Panc1 (cell line): ENCODE measurements at regions not wholly inside any gene's neighbourhood (a gene's known extent, or its start where the extent isn't known, plus 50 kb on each side); places are given as distances from the start of the nearest gene placed in this dataset.

ENCODE experiments used
- ATAC-seq: fragments of 200-7000 bp; cut with Tn5 transposase; 2 replicates; pipeline ENCODE4 v1.9.1; 2020; ENCODE audit warnings: mild to moderate bottlenecking, moderate library complexity
- BruUV-seq: library from RNA; stranded (reverse); fragments of 400-500 nt; replicated peaks from 2 replicates; lab custom pipeline; 2021; lab: Mats Ljungman, UMichigan
- CTCF ChIA-PET: fragments of 300-600 bp; sonication (Branson Sonifier 250); formaldehyde crosslinking; loops from one replicate; lab custom pipeline; 2022; ENCODE audit warnings: antibody characterized with exemption; lab: Charles Lee
- POLR2A ChIA-PET: fragments of 300-600 bp; sonication (Branson Sonifier 250); formaldehyde crosslinking; loops from one replicate; lab custom pipeline; 2022; ENCODE audit warnings: antibody characterized with exemption; lab: Charles Lee
- DNase-seq: peaks from one replicate; pipeline ENCODE4 v3.0.0-alpha.2; 2010; ENCODE audit warnings: low read depth, low spot score
- H3K27ac ChIP-seq: 2 replicates; pipeline ENCODE4 v1.5.1; 2011; ENCODE audit warnings: mild to moderate bottlenecking, low read length, inconsistent platforms
- H3K27me3 ChIP-seq: fragments of 200-500 bp; sonication (Bioruptor generic); 2 replicates; pipeline ENCODE4 v1.6.0; 2014; ENCODE audit warnings: low read length, inconsistent platforms; ENCODE audit not compliant: control insufficient read depth, insufficient read depth
- H3K36me3 ChIP-seq: fragments of 200-500 bp; sonication (Bioruptor generic); 2 replicates; pipeline ENCODE4 v1.5.1; 2014; ENCODE audit warnings: inconsistent platforms, mild to moderate bottlenecking, low read length, moderate library complexity; ENCODE audit not compliant: control insufficient read depth, insufficient read depth
- H3K4me1 ChIP-seq: 2 replicates; pipeline ENCODE4 v1.5.1; 2011; ENCODE audit warnings: inconsistent platforms, mild to moderate bottlenecking, low read length, moderate library complexity; ENCODE audit not compliant: control insufficient read depth, insufficient read depth
- H3K4me3 ChIP-seq, 2 experiments: 2 replicates each; pipeline ENCODE4 v1.5.1; 2011 to 2012; ENCODE audit warnings: low read depth in 2 of 2, low read length in 2 of 2, mild to moderate bottlenecking in 2 of 2, inconsistent platforms in 1 of 2, moderate library complexity in 1 of 2
- H3K9me3 ChIP-seq: fragments of 200-500 bp; sonication (Bioruptor generic); 2 replicates; pipeline ENCODE4 v1.5.1; 2014; ENCODE audit warnings: low read depth, mild to moderate bottlenecking, inconsistent platforms, low read length, moderate library complexity; ENCODE audit not compliant: control insufficient read depth, insufficient read depth
- CTCF ChIP-seq: fragments of 450-650 bp; IDR thresholded peaks from 2 replicates; pipeline ENCODE4 v1.5.1; 2017; ENCODE audit warnings: mild to moderate bottlenecking
- POLR2AphosphoS5 ChIP-seq: IDR thresholded peaks from 2 replicates; pipeline ENCODE4 v1.6.1; 2012; ENCODE audit warnings: mild to moderate bottlenecking, low read depth, low read length, moderate library complexity
- SIN3A ChIP-seq: IDR thresholded peaks from 2 replicates; pipeline ENCODE4 v1.6.1; 2012; ENCODE audit warnings: low read depth, mild to moderate bottlenecking, low read length, moderate library complexity, borderline replicate concordance; ENCODE audit not compliant: insufficient read depth
- TCF7L2 ChIP-seq: IDR thresholded peaks from 2 replicates; pipeline ENCODE4 v1.6.1; 2011; ENCODE audit warnings: mild to moderate bottlenecking, low read depth, low read length, inconsistent platforms
- in situ Hi-C: cut with HindIII; loops from 2 replicates; pipeline ENCODE4 v1.10.0; 2016; ENCODE audit warnings: low sequenced_read_pairs, low pct_unique_long_range_greater_than_20kb
- intact Hi-C: fragments of 100-400 bp; cut with micrococcal nuclease; formaldehyde crosslinking; loops from one replicate; pipeline ENCODE4 v1.10.0; 2022; ENCODE audit not compliant: unreplicated experiment
- TF ChIP-seq, protein P1 (sequence below), 2 experiments: IDR thresholded peaks; 2 replicates each; pipeline ENCODE4 v1.6.1; 2011 to 2012; ENCODE audit warnings: low read depth in 2 of 2, control low read depth in 1 of 2, low read length in 1 of 2, mild to moderate bottlenecking in 1 of 2, moderate library complexity in 1 of 2; ENCODE audit not compliant: insufficient read depth in 1 of 2

GRCh38 chr14:62110941-62111340, 348.7 kb downstream of the SNAPC1 start:
- Histone ChIP-seq H3K36me3 (no peaks in the 10 kb centered on the region), H3K4me1 (no peaks in the 10 kb centered on the region), H3K9me3 (no peaks in the 10 kb centered on the region), H3K27me3 (no peaks in the 10 kb centered on the region), H3K4me3 (no peak overlapping the region), H3K27ac (no peak overlapping the region)
- DNase-seq: no peak
- intact Hi-C loops: no loop called here
- ChIA-PET POLR2A (no interaction called here), CTCF (no interaction called here)
- ATAC-seq: no peak
- TF ChIP-seq SIN3A: no peak
- no peak for TF ChIP-seq POLR2AphosphoS5
- TF ChIP-seq CTCF: no peak
- TF ChIP-seq, protein P1, sequence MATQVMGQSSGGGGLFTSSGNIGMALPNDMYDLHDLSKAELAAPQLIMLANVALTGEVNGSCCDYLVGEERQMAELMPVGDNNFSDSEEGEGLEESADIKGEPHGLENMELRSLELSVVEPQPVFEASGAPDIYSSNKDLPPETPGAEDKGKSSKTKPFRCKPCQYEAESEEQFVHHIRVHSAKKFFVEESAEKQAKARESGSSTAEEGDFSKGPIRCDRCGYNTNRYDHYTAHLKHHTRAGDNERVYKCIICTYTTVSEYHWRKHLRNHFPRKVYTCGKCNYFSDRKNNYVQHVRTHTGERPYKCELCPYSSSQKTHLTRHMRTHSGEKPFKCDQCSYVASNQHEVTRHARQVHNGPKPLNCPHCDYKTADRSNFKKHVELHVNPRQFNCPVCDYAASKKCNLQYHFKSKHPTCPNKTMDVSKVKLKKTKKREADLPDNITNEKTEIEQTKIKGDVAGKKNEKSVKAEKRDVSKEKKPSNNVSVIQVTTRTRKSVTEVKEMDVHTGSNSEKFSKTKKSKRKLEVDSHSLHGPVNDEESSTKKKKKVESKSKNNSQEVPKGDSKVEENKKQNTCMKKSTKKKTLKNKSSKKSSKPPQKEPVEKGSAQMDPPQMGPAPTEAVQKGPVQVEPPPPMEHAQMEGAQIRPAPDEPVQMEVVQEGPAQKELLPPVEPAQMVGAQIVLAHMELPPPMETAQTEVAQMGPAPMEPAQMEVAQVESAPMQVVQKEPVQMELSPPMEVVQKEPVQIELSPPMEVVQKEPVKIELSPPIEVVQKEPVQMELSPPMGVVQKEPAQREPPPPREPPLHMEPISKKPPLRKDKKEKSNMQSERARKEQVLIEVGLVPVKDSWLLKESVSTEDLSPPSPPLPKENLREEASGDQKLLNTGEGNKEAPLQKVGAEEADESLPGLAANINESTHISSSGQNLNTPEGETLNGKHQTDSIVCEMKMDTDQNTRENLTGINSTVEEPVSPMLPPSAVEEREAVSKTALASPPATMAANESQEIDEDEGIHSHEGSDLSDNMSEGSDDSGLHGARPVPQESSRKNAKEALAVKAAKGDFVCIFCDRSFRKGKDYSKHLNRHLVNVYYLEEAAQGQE (IDR thresholded peaks at IDR 0.05; ENCODE audit: insufficient read depth in 1 of 2, low read depth in 2 of 2, low read length in 1 of 2): no peak
- TF ChIP-seq TCF7L2: no peak
- BruUV-seq: no TSS peak
- in situ Hi-C loops: no loop called here

- peaks cover 3% of the 10 kb centered on the region for H3K27me3 ChIP-seq
- no peaks in the 10 kb centered on the region for H3K9me3 ChIP-seq
- H3K27ac ChIP-seq: no peak overlapping the region
- DNase-seq: no peak
- CTCF ChIA-PET: no interaction called here
- BruUV-seq: no TSS peak
- intact Hi-C loops (no loop called here), in situ Hi-C loops (no loop called here)
- H3K36me3 ChIP-seq: no peaks in the 10 kb centered on the region
- peak; percentile 86 for ATAC-seq
- TF ChIP-seq POLR2AphosphoS5 (no peak), TCF7L2 (no peak), SIN3A (no peak), CTCF (0 out of 2 replicates have a peak, but pooled peaks have one; percentile 15)
- TF ChIP-seq, protein P1 (IDR thresholded peaks at IDR 0.05; ENCODE audit: insufficient read depth in 1 of 2, low read depth in 2 of 2, low read length in 1 of 2): no peak
- no peaks in the 10 kb centered on the region for H3K4me1 ChIP-seq
- POLR2A ChIA-PET: no interaction called here
- peak overlapping the region in 1 of 2 experiments; percentile 15; a peak in 1 of 4 replicates for H3K4me3 ChIP-seq
Measured at GRCh38 chr14:62117010-62117750, 355.0 kb downstream of the SNAPC1 start.
